CD4-positive, alpha-beta T cell treated with Interleukin-2 at 100 ng/mL for 4 hours (primary cell): ENCODE measurements at regions not wholly inside any gene's neighbourhood (a gene's known extent, or its start where the extent isn't known, plus 50 kb on each side); places are given as distances from the start of the nearest gene placed in this dataset.
"Not testable (repeated sequence)": the region's sequence is repeated elsewhere in the genome, so short reads cannot be mapped to it uniquely, and the experiment has no call there.

ENCODE experiments used
- DNase-seq: peaks from one replicate; pipeline ENCODE4 v3.0.0-alpha.2; 2020; ENCODE audit warnings: low spot score

- DNase-seq = no peak
Measured at GRCh38 chr17:33567223-33567622, 274.1 kb upstream of the ASIC2 start.

DNA sequence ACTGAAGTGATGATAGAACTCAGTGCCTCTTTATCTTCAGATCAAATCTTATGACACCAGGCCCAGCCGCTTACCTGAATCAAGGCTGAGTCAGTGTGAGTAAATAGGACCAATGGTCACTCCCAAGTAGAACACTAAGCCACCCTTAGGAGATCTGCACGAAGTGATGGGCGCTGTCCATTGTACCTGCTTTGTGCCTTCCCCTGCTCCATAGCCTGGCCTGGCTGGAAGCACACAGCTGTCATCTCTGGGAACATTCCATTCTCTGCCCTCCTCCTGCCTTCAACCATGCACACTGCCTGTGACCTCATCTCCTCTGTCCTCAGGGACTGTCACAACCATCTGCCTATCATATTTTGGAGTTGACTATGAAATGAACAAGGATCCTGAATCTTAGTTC, 279.5 kb upstream of the ASIC2 start:
- no peak for DNase-seq

DNA sequence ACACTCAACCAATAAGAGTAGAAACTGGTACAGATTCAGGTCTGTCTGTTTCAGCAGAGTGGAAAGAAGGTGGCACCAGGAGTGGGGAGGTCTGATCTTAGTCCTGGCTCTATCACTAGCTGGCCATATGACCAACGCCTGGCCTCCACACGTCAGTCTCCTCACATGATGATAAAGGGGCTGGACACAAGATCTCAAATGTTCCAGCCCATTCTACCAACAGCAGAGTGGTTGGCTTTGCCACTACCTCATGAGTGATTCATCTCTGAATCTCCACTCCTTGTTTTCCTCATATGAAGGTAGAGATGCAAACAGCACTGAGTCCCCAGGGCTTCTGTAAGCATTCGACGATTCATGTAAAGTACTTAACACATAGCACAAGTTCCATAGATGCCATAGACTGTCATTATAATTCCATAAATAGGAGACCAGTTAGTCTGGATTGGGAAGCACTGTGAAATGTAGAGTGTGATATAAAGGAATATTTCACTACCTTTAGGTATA, 281.9 kb upstream of the ASIC2 start:
- no peak for DNase-seq

DNA sequence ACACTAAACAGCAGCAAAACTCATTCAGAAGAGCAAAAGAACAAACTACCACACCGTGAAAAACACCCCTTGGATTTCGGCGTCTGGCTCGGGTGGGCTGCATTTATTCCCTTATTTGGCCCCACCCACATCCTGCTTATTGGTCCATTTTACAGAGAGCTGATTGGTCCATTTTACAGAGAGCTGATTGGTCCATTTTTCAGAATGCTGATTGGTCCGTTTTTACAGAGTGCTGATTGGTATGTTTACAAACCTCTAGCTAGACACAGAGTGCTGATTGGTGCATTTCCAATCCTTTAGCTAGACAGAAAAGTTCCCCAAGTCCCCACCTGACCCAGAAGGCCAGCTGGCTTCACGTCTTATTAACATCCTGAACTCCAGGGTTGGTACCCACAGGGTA, 286.6 kb upstream of the ASIC2 start:
- not testable (repeated sequence) for DNase-seq

GRCh38 chr17:33580215-33580614, 287.1 kb upstream of the ASIC2 start:
- no peak for DNase-seq

GRCh38 chr17:33582661-33583060, 289.6 kb upstream of the ASIC2 start:
- DNase-seq = no peak

DNA sequence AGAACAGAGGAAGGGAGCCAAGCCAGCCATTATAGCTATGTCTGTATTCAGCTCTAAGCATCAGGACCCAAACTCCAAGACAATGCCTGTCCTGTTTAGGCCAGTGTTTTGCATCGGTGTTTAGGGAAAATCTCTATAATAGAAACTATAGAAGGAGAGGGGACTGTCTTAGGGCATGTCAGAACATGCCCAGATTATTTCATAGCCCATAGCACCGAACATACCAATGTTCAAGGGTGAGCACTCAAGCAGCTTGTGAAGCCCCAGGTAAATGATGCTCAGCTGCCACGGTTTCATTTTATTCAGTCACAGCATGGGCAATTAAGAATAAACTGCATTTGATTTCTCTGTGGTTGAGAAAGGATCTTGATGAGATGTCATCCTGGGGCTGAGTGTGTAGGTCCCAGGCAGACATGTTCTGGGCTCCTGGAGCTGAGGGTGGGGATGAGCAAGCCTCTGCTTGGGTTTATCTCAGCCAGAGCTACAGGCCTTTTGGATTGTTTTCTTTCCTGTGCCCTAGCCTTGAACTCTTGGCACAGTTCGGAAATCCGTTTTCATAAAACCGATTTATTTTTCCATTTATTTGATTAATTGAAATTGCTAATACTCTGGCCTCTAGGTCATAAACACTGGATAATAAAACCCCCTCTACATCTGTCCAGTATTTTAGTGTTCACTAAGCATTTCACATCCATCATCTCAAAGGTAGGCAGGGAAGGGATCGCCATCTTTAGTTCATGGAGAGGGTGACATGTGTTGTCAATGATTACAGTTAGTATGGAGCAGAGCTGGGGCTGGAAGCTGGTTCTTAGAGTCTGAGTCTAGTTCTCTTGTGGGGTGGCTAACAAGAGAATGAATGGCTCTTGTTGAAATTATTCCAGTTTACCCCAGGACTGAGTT, 290.7 kb upstream of the ASIC2 start:
- no peak for DNase-seq

DNA sequence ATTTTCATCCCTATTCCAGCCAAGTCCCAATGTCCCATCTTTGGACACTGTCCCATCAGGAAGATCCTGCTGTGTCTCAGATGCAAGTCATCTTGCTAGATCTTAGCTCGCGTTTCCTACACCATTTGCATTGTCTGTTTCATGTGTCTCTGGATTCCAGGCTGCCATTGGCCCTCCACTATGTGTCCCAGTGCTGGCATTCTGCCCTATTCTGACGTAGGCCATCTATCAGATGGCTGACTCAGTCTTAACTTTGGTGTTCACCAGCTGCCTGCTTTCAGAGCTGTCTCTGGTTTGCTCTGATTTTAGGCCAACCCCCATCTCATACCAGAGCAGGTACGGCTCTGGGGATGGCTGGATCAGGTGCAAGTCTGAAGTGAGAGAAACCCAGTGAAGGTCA, 300.9 kb upstream of the ASIC2 start:
- no peak for DNase-seq

DNA sequence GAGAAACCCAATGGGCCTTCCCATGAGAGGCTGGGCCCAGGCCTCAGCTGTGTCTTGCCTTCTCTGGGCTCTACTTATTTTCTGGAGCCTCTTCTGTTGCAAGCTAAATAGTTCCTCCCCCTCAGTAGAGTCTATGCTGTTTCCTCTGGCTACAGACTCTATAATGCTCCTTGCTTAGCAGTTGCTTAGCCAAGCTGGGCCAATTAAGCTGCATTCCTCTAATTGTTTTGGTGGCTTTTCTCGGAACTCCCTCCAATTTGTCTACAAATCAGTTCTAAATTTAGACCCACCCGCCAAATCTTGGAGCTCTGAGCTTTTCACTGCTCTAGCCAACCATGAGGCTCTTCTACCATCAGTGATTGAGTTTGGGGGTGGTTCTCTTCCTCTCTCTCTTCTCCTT, 302.7 kb upstream of the ASIC2 start:
- DNase-seq = no peak

DNA sequence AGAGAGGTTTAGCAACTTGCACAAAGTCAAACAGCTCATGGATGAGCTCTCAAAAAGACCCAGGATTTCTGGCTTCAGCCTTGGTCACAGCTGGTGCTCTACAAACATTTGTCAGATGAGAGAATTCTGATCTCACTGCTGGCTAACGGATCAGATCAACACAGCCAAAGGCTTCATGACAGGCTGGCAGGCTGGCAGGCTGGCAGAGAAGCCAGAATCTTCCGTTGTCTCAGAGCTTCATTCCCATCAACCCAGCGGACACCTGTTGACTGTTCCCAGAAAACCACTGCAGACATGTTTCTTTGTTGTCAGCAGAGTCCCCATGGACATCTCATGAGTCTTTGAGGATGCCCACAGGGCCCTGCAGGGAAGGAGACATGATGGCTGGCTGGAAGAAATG, 303.8 kb upstream of the ASIC2 start:
- DNase-seq = no peak

GRCh38 chr17:33598797-33599196, 305.7 kb upstream of the ASIC2 start:
- no peak for DNase-seq

- no peak for DNase-seq
Measured at GRCh38 chr17:33602981-33603380, 309.9 kb upstream of the ASIC2 start.

DNA sequence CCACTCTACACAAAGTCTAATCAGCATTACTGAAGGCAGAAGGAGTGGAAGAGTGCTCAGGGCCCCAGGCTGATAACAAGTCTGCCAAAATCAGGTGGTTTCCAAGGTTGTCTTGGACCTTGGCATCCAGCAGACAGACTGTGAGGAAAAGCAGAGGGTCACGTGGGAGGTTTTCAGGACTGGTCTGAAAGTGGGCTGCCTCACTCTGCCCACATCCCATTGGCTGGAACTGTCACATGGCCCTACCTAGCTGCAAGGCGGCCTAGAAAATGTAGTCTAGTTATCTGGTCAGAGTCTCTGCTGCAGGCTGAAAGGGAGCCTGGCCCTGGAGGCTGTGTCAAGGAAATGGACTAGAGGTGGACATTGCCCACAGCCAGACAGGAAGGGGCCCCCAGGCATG, 310.7 kb upstream of the ASIC2 start:
- no peak for DNase-seq

GRCh38 chr17:33611532-33611931, 318.4 kb upstream of the ASIC2 start:
- DNase-seq = no peak

GRCh38 chr17:33615861-33616260, 322.8 kb upstream of the ASIC2 start:
- no peak for DNase-seq

DNA sequence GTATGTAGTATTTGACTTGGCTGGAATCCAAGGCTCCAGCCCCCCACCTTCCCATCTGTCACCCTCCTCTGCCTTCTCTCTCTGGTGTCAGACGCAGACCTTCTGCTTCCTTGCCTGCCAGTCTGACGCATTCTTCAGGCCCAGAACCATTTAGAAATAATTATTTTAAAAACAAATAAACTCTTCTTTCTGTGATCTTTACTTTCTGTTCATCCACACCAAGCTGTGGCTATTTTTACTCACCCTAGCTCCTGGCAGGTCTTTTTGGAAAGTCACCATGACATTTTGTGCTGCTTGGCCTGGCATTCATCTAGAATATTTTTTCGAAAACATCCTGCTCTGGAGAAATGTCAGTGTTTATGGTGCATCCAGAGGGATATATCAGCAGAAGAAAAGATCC, 330.7 kb upstream of the ASIC2 start:
- DNase-seq = no peak

DNA sequence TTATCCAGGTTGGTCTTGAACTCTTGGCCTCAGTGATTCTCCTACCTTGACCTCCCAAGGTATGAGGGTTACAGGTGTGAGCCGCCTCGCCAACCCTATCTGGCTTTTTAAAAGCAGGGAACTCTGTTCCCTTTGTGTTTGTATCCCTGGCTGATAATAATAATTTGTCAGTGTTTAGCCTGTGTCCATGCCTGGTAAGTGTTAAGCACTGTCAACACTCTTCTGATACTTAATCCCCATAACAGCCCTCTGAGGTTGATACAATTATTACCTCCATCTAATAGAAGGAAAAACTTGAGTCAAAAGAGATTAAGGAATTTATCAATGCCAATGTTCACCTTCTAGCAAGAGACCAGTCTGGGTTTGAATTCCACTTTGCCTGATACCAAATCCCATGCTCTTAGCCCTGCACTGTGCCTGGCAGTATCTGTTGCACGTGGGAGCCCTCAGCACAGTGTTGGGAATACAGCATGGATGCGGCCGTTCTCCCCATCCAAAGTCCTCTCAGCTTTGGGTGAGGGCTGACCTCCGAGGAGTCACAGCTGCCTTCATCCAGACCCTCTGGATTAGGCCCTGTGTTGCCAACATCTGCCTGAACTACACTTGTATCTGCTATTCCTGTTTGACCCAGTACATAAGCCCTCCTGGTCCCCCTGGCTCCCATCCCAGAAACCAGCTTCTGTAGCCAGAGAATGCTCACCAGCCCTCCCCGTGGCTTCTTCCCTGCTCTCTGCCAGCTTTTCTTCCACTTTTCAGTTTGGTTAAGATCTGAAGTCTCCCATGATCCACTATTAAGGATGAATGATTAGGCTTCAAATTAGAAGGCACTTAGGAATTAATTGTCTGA, 335.6 kb upstream of the ASIC2 start:
- DNase-seq = no peak

DNA sequence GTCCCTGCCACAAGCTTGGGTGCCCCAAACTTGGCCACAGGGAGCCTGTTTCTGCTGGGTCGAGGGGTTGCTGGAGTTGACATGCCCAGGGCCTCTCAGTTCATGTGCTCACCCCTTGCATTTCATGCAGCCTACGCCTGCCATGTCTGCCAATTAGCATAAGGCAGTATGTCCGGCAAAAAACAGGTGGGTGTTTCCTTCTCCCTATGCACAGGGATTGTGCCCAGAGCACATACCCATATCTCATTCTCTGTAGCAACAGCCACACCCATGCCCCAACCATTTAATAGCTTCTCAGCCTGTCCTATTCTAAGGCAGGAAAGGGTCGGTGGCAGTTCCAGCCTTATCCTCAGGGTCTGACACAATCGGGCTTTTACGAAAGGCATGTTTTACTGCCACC, 340.4 kb upstream of the ASIC2 start:
- no peak for DNase-seq

- no peak for DNase-seq
Measured at GRCh38 chr17:33637534-33637933, 344.4 kb upstream of the ASIC2 start.

DNA sequence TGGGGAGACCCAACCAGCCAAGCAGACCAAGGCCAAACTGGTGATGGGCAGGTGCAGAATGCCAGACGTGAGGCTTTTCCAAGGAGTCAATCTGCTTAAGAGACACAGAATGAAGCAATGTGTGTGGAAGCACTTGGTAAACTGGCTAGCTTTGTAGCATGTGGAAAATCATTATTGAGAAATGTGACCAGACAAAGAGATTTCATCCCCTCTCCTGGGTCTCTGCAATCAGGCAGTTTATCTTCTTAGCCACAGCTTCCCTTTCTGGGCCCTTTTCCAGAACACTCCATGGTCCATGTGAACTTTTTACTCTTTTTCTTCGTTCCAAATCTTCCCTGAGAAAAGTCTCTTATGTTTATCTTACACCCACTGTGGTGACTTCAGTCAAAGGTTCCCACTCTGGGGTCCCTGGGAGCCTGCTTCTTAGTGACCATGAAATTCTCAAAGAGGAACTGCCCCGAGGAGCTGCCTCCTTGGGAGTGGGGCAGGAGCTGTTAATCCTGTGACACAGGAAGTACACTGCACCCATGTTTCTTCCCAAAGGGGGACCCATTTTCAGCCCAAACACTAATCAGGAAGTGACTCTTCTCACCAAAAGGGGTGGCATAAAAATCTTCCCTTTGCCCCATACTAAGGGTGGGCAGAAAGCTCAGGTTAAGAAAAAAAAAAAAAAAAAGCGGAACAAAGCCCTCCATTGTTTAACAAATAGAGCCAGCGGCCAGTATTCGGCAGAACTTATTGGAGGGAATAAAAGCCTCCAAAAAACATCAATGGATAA, 346.2 kb upstream of the ASIC2 start:
- no peak for DNase-seq

- DNase-seq = no peak
Measured at GRCh38 chr17:33640629-33641028, 347.5 kb upstream of the ASIC2 start.

DNA sequence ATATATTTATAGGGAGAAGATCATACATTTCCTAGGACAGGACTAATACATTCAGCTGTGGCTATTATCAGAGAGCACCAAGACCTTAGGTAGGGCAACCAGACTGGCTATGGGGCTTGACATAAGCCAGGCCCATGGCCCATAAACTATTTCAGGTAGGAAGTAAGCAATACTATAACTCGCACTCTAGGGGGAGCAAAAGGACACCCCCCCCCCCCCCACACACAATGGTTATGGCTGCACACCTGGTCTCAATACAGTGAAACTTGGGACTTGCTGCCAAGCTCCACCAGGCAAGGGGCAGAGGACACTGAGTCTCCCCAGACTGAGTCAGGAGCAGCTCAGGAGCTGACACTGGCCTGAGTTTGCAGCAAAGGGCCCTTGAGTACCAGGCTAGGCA, 348.9 kb upstream of the ASIC2 start:
- DNase-seq = no peak
